ENCODE measurements at regions not wholly inside any gene's neighbourhood (a gene's known extent, or its start where the extent isn't known, plus 50 kb on each side); places are given as distances from the start of the nearest gene placed in this dataset.

- Mint-ChIP-seq H3K4me1 (no peaks in the 10 kb centered on the region), H3K27ac (no peak overlapping the region), H3K4me3 (no peak overlapping the region), H3K9me3 (no peaks in the 10 kb centered on the region), H3K36me3 (no peaks in the 10 kb centered on the region)
- no peak for DNase-seq (ENCODE audit: low spot score in 2 of 2)
- no peak for ATAC-seq
These were observed 183.4 kb downstream of the HINT1 start for GRCh38 chr5:130981663-130982062.

GRCh38 chr5:130978475-130978874 is 186.6 kb downstream of the HINT1 start:
- ATAC-seq (no peak), DNase-seq (ENCODE audit: low spot score in 2 of 2) (no peak)
- no peaks in the 10 kb centered on the region for H3K36me3 Mint-ChIP-seq
- H3K9me3 Mint-ChIP-seq = no peaks in the 10 kb centered on the region
- no peak overlapping the region for H3K27ac Mint-ChIP-seq
- H3K4me3 Mint-ChIP-seq = no peak overlapping the region
- no peaks in the 10 kb centered on the region for H3K4me1 Mint-ChIP-seq

GRCh38 chr5:130976493-130976892 is 188.6 kb downstream of the HINT1 start:
- no peak for ATAC-seq
- Mint-ChIP-seq H3K36me3 (no peaks in the 10 kb centered on the region), H3K9me3 (no peaks in the 10 kb centered on the region)

GRCh38 chr5:130975847-130976246 is 189.2 kb downstream of the HINT1 start:
- H3K27ac Mint-ChIP-seq = no peak overlapping the region
- H3K36me3 Mint-ChIP-seq = no peaks in the 10 kb centered on the region
- no peaks in the 10 kb centered on the region for H3K4me1 Mint-ChIP-seq
- no peak for DNase-seq (ENCODE audit: low spot score in 2 of 2)
- H3K9me3 Mint-ChIP-seq = peaks cover 4% of the 10 kb centered on the region
- no peak for ATAC-seq
- H3K4me3 Mint-ChIP-seq = no peak overlapping the region

More at GRCh38 chr5:130976493-130976892, 188.6 kb downstream of the HINT1 start:
- no peak for DNase-seq (ENCODE audit: low spot score in 2 of 2)
- no peaks in the 10 kb centered on the region for H3K4me1 Mint-ChIP-seq
- H3K4me3 Mint-ChIP-seq = no peak overlapping the region
- no peak overlapping the region for H3K27ac Mint-ChIP-seq

- H3K4me3 Mint-ChIP-seq = no peak overlapping the region
- H3K4me1 Mint-ChIP-seq = no peaks in the 10 kb centered on the region
- DNase-seq (ENCODE audit: low spot score in 2 of 2) (no peak), ATAC-seq (no peak)
- H3K36me3 Mint-ChIP-seq = no peaks in the 10 kb centered on the region
- H3K9me3 Mint-ChIP-seq = peaks cover 4% of the 10 kb centered on the region
- H3K27ac Mint-ChIP-seq = no peak overlapping the region
These were observed 189.8 kb downstream of the HINT1 start for GRCh38 chr5:130975299-130975698.

GRCh38 chr5:130974021-130974683 is 190.9 kb downstream of the HINT1 start:
- Mint-ChIP-seq H3K36me3 (no peaks in the 10 kb centered on the region), H3K4me3 (no peak overlapping the region), H3K4me1 (no peaks in the 10 kb centered on the region), H3K27ac (no peak overlapping the region), H3K9me3 (peaks cover 4% of the 10 kb centered on the region)
- DNase-seq (ENCODE audit: low spot score in 2 of 2) (no peak), ATAC-seq (no peak)

GRCh38 chr5:130966990-130967525 is 198.0 kb downstream of the HINT1 start:
- H3K4me1 Mint-ChIP-seq = no peaks in the 10 kb centered on the region
- no peak for DNase-seq (ENCODE audit: low spot score in 2 of 2)
- H3K9me3 Mint-ChIP-seq = peaks cover 11% of the 10 kb centered on the region
- no peak for ATAC-seq
- H3K27ac Mint-ChIP-seq = no peak overlapping the region
- H3K4me3 Mint-ChIP-seq = no peak overlapping the region
- no peaks in the 10 kb centered on the region for H3K36me3 Mint-ChIP-seq

- Mint-ChIP-seq H3K4me1 (no peaks in the 10 kb centered on the region), H3K27ac (no peak overlapping the region), H3K36me3 (no peaks in the 10 kb centered on the region), H3K9me3 (peaks cover 8% of the 10 kb centered on the region), H3K4me3 (no peak overlapping the region)
- DNase-seq (ENCODE audit: low spot score in 2 of 2) (no peak), ATAC-seq (no peak)
These were observed 199.1 kb downstream of the HINT1 start for GRCh38 chr5:130965920-130966319.

- H3K4me1 Mint-ChIP-seq = no peaks in the 10 kb centered on the region
- H3K4me3 Mint-ChIP-seq = no peak overlapping the region
- peaks cover 8% of the 10 kb centered on the region for H3K9me3 Mint-ChIP-seq
- no peaks in the 10 kb centered on the region for H3K36me3 Mint-ChIP-seq
- DNase-seq (ENCODE audit: low spot score in 2 of 2) (no peak), ATAC-seq (no peak)
- H3K27ac Mint-ChIP-seq = no peak overlapping the region
These were observed 199.7 kb downstream of the HINT1 start for GRCh38 chr5:130965360-130965759.

GRCh38 chr5:130964231-130965202 is 200.5 kb downstream of the HINT1 start:
- H3K4me1 Mint-ChIP-seq = no peaks in the 10 kb centered on the region
- no peak overlapping the region for H3K27ac Mint-ChIP-seq
- ATAC-seq (no peak), DNase-seq (ENCODE audit: low spot score in 2 of 2) (no peak)
- peaks cover 9% of the 10 kb centered on the region for H3K9me3 Mint-ChIP-seq
- no peak overlapping the region for H3K4me3 Mint-ChIP-seq
- H3K36me3 Mint-ChIP-seq = no peaks in the 10 kb centered on the region

- DNase-seq (ENCODE audit: low spot score in 2 of 2) = no peak
- ATAC-seq = no peak
- Mint-ChIP-seq H3K9me3 (peaks cover 10% of the 10 kb centered on the region), H3K4me1 (no peaks in the 10 kb centered on the region), H3K36me3 (no peaks in the 10 kb centered on the region), H3K4me3 (no peak overlapping the region), H3K27ac (no peak overlapping the region)
These were observed 201.3 kb downstream of the HINT1 start for GRCh38 chr5:130963798-130964197.

GRCh38 chr5:130957151-130957550 is 207.9 kb downstream of the HINT1 start:
- ATAC-seq (no peak), DNase-seq (ENCODE audit: low spot score in 2 of 2) (no peak)
- Mint-ChIP-seq H3K36me3 (no peaks in the 10 kb centered on the region), H3K9me3 (peaks cover 4% of the 10 kb centered on the region), H3K4me1 (no peaks in the 10 kb centered on the region), H3K4me3 (no peak overlapping the region), H3K27ac (no peak overlapping the region)

GRCh38 chr5:130955041-130955440 is 210.0 kb downstream of the HINT1 start:
- Mint-ChIP-seq H3K4me3 (no peak overlapping the region), H3K27ac (no peak overlapping the region), H3K9me3 (peaks cover 2% of the 10 kb centered on the region), H3K36me3 (no peaks in the 10 kb centered on the region), H3K4me1 (no peaks in the 10 kb centered on the region)
- DNase-seq (ENCODE audit: low spot score in 2 of 2) = no peak
- no peak for ATAC-seq

GRCh38 chr5:130954336-130954735 is 210.7 kb downstream of the HINT1 start:
- Mint-ChIP-seq H3K4me3 (no peak overlapping the region), H3K9me3 (no peaks in the 10 kb centered on the region), H3K4me1 (no peaks in the 10 kb centered on the region), H3K27ac (no peak overlapping the region), H3K36me3 (no peaks in the 10 kb centered on the region)
- ATAC-seq (no peak), DNase-seq (ENCODE audit: low spot score in 2 of 2) (no peak)

- H3K9me3 Mint-ChIP-seq = no peaks in the 10 kb centered on the region
- H3K4me3 Mint-ChIP-seq = no peak overlapping the region
- H3K27ac Mint-ChIP-seq = no peak overlapping the region
- no peaks in the 10 kb centered on the region for H3K4me1 Mint-ChIP-seq
- H3K36me3 Mint-ChIP-seq = no peaks in the 10 kb centered on the region
- DNase-seq (ENCODE audit: low spot score in 2 of 2) (no peak), ATAC-seq (no peak)
These were observed 226.0 kb downstream of the HINT1 start for GRCh38 chr5:130939059-130939458.

- DNase-seq (ENCODE audit: low spot score in 2 of 2) = no peak
- ATAC-seq = no peak
- H3K9me3 Mint-ChIP-seq = no peaks in the 10 kb centered on the region
- H3K36me3 Mint-ChIP-seq = no peaks in the 10 kb centered on the region
- no peak overlapping the region for H3K4me3 Mint-ChIP-seq
- no peaks in the 10 kb centered on the region for H3K4me1 Mint-ChIP-seq
- H3K27ac Mint-ChIP-seq = no peak overlapping the region
These were observed 228.0 kb downstream of the HINT1 start for GRCh38 chr5:130937046-130937445.

All from stimulated activated effector memory CD8-positive, alpha-beta T cell treated with anti-CD3 and anti-CD28 coated beads, Interleukin-12 subunit alpha, Interleukin-12 subunit beta, amount 100 ng/mL, for 72 hours (primary cell).